Left renal pelvis (tissue), 4 donors: ENCODE measurements at regions not wholly inside any gene's neighbourhood (a gene's known extent, or its start where the extent isn't known, plus 50 kb on each side); places are given as distances from the start of the nearest gene placed in this dataset.

Experiments
- DNase-seq, 4 donors: peaks; one replicate each; pipeline ENCODE4 v3.0.0-alpha.2; 2013; ENCODE audit warnings: low read depth in 4 of 4, low spot score in 3 of 4

DNA sequence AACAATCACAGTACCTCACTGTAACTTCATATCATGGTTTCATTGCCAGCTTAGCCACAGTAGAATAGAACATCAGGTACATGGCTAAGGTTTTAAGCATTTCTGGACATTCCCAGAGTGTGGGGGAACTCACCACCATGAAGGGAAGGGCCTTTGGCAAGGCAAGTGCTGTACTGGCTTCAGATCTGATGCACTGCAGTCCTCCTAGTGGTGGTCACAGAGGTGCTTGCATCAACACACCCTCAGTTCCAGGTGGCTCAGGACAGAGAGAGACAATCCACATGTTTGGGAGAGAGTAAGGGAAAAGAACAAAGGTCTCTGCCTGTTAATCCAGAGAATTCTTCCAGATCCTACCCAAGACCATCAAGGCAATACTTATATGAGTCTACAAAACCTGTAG lies 528.4 kb upstream of the RGS18 start:
- no peak for DNase-seq

DNA sequence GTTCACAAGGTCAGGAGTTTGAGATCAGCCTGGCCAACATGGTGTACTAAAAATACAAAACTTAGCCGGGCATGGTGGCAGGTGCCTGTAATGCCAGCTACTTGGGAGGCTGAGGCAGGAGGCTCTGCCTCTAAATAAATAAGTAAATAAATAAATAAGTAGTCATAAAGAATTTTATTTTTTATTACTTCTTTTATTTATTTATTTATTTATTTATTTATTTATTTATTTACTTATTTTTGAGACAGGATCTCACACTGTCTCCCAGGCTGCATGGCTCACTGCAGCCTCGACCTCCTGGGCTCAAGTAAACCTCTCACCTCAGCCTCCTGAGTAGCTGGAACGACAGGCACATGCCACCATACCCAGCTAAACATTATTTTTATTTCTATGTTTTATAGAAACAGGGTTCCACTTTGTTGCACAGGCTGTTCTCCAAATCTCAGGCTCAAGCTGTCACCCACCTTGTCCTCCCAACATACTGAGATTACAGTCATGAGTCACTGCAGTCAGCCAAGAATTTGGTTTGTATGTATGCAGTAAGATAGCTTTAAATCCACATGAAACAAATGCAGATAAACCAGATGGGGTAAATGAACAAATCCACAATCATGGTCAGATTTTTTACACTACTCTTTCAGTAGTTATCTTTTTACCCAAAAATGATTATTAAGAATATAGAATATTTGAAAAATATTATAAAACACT lies 523.3 kb upstream of the RGS18 start:
- no peak for DNase-seq

DNA sequence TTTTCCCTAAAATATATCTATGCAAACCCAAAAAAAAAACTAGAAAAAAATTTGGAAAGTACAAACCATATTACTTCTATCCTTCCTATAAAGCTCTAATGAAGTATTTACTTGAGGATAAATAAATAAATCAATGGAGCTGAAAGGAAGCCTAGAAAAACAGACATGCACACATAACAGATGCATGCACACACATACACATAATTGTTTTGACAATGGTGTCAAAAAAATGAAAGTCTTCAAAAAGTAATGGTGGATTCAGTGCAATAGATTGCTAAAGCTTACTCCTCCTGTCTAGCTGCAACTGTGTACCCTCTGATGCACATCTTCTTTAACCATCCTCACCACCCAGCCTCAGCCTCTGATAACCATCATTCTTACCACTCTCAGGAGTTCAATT lies 521.9 kb upstream of the RGS18 start:
- DNase-seq = no peak

DNA sequence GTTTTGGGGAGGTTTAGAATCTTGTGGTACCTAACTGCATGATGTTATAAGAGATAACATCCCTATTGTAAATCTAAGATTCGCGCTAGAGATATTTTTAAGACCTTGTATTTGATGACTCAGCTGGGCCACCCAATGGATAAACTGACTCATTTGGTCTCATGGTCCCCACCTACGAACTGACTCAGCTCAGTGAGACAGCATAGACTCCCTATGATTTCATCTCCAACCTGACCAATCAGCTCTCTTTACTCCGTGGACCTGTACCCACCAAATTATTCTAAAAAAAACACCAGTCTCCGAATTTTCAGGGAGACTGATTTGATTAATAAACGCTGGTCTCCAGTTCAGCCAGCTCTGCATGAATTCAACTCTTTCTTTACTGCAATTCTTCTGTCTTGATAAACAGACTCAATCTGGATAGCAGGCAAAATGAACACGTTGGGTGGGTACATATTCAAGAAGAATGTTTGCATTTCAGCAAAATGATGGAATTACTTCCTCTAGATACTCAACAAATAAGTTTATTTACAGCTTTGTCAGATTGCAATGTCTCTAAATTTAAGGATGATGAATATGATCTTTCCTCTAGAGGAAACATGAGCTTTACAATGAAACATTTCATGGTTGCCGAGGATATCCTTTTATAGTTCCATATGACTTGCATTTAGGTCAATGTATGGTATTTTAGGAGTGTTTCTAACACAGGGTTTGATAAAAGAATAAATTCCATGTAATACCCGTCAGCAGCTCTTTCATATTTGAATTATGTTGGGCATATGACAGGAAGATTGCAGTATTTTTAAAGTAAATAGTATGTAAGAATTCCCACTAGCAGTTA lies 516.6 kb upstream of the RGS18 start:
- DNase-seq = no peak

DNA sequence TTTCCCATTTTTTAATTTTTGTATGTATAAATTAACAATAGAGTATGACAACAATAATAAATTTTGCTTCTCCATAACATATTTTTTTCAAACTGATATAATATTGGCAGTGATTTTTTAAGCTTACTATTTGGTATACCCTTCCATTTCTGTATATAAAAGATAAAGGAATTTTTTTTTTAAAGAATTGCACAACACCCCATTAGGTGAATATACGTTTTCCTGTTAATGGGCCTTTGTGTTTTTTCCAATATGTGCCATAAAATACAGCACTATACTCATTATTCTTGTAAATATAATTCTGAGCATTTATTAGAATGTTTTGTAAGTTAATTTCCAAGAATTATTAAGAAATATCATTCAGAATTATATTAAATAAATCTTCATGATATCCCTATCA lies 515.2 kb upstream of the RGS18 start:
- DNase-seq = no peak

DNA sequence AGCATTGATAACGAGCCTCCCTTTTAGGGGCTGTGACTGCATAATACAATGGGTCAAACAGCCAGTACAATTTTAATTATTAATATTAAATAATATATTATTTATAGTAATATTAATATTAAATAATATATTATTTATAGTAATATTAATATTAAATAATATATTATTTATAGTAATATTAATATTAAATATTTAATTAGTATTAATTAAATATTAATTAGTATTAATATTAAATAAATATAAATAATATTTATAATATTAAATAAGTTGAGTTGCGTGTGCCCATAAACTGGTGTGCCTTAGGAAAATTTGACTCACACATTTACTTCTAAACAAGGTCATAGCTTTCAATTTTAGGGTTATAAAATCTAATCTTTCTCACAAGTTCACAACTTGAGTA lies 509.3 kb upstream of the RGS18 start:
- no peak for DNase-seq

DNA sequence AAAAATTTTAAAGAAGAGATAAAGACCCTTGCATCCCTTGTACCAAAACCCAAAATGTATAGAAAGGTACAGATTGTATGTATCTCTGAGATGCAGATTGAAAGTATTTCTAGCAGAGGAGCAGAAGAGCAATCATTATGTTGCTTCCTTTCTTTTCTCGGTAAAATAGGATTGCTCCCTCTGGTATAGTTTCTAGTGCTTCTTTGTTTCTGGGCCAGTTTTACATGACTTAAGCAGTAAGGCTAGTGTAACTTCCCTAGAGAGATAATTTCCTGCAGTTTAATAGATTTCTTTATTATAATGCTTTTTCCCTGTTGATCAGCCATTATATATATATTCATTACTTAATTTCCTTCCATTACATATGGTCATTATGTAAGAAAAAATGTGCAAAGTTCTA lies 496.2 kb upstream of the RGS18 start:
- no peak for DNase-seq

DNA sequence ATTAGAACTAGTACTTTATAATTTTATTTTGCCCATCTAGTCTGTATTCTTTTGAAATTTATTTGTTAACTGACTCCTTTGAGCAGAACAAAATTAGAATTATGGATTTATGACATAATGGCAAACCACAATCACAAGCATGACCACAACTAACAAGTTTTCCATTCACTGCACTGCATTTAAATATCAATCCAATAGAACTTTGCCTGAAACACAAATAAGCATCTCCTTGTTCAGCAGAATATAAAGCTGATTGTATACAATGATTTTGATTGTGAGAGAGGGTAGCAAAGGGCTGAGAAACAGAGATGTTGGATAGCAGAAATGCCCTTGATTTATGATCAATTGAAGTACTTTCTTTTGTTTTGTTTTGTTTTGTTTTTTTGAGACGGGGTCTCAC lies 495.5 kb upstream of the RGS18 start:
- no peak for DNase-seq

DNA sequence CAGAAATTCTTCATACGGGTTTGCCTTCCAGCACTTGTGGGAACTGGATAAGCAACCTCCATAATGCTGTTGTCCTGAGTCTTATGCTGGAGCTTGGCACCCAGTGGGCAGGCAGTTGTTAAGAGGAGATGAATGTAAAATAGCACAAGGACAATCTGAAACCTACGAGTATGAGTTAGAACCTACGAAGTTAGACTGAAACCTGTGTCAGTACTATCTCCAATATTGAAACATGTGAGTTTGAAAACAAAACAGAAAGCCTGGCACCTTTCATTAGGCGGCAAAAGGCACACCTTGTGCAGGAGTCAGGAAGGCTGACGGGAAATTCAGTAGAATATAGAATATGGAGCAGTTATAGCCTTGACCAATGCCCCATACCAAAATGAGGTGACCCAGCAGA lies 489.7 kb upstream of the RGS18 start:
- DNase-seq = no peak

DNA sequence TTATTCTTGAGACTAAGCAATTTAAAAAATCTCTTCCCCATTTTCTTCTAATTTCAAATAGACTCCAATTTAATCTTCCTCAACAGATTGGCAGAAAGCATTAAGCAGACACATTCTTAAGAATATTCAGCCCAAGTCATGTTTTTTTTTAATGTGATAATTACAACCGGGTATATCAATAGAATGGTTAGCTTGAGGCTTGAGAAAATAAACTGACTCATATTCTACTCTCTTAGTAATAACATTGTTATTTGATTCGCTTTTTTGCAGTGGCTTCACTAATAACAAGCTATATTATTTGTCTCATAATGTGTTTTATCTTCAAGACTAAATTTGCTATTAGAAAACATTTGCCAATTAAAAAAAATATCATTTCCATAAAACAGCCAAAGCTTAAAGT lies 488.6 kb upstream of the RGS18 start:
- no peak for DNase-seq

DNA sequence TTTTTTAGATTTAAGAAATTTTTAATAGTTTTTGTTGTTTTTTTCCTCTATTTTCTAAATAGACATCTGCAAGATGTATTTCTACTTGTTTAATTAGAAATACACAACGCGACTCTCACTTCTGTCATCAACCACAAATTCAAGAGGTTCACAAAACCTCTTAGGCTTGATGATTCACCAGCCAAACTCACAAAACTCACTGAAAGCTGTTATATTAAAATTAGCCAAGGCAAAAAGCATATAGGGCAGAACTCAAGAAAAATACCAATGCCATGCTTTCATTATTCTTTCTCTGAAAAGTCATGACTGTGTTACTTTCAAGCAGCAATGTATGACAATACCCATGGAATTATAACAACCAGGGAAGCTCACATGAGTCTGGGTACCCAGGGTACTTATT lies 487.0 kb upstream of the RGS18 start:
- no peak for DNase-seq

DNA sequence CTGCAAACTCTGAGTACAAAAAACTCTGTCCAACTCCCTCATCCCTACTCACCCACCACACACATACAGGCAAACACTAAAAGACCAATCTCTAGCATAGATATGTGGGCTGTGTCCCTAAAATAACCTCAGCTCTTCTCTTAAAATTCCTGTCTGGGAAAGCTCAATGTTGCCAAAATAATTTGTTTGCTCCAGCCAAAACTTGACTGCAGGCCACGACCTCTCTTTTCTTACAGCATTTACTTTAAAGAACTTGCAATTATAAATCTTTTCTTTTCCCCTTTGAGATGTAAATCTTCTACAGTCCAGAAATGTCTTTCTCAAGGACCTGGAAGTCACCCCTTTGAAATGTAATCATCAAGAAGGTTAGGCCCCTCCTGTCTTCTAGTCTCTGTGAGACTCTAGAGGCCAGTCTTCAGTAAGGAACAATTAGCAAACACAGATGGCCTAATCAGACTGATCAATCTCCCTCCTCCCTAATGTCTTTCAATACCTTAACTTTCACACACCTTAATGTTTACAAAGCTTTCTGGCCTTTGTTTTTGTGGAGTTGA lies 483.6 kb upstream of the RGS18 start:
- peak in 2 of 4 donors; percentile 8 to 25 for DNase-seq

DNA sequence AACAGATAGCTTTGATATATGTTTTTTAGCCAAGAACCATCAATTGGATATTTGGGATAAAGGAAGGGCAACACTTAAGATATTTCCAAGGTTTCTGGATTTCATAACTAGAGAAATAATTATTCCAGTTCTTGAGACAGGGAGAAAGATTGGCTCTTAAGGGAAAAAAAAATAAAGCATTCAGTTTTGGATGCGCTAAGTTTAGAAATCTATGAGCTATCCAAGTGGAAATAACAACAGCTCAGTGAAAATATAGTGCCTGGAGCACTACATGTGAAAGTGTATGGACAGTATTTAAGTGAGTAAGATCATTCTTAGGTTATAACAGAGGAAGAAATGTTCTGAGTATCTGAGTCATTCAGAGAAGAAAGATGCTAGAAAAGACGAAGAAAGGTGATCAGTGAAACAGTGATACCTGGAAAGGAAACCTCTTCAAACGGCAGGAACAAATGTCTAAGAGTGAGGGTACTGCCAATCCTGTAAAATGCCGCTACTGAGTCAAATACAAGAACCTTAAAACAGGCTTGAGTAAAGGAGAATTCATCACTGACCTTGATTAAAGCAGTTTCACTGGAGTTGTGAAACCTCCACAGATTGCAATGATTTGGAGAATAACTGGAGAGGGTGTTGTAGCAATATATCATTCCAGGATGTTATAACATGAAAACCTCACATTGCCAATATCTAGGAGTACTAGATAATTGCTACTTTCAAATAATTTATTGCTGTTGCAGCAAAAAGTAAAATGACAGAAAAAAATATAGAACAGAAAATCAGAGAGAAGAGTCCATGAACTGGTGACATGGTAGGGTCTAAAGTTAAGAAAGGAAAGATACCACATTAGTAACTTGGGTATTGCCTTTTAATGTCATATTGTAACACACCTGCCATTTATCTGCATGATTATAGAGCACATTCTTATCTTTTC lies 482.1 kb upstream of the RGS18 start:
- DNase-seq = no peak

DNA sequence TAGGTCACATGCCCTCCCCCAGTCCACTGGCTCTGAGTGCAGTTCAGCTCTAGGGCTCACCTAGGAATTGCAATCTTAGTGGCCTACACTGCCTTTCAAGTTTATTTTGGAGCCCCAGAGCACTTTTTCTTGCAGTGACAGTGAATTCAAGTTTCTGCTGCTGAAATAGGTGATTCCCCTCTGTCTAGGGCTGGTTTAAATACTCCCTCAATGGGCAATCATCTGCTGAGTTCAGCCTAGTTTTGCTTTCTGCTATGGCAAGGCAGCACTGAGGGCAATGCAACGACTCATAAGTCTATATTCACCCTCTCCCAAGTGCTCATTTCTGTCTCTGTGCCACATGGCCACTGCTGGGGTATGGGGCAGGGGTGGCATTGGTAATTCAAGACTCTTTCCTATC lies 472.6 kb upstream of the RGS18 start:
- no peak for DNase-seq

DNA sequence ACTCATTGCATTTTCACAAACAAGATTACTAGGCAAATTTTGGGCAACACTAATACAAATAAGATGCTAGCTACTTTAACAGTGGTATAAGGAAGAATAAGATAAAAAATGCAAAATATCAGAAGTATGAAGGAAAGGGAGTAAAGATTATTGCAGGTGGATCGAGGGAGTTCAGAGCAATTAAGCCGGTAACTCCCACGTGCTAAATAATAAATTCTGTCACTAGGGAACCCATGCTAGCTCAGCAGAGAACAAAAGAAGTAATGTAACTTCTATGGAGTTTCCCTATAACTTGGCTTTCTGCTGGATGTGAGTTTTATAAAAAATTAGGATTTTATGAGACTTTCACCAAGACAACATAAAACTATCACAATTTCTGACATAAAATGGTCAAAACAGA lies 470.5 kb upstream of the RGS18 start:
- no peak for DNase-seq

DNA sequence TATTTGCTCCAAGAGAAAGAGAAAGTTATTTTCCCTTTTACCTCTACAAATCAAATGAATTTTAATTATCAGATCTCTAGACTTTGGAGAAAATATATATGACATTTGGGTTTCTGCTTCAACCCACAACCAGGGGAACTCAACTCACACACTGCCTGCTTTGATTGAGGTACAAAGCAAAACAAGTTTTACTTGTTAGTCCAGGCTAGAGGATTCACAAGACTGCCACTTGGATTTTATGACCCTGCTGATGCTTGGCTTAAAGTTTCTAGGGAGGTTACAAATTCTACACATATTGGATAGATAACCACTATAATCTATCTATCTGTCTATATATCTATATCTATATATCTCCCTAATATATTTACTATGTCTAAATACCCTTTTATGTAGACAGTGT lies 467.3 kb upstream of the RGS18 start:
- DNase-seq = no peak

DNA sequence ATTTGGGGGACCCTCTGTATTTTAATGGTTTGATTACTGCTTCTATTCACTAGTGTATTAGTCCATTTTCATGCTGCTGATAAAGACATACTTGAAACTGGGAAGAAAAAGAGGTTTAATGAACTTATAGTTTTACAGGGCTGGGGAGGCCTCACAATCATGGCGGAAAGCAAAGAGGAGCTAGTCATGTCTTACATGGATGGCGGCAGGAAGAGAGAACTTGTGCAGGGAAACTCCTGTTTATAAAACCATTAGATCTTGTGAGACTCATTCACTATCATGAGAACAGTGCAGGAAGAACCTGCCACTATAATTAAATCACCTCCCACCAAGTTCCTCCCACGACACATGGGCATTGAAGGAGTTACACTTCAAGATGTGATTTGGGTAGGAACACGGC lies 464.5 kb upstream of the RGS18 start:
- no peak for DNase-seq

DNA sequence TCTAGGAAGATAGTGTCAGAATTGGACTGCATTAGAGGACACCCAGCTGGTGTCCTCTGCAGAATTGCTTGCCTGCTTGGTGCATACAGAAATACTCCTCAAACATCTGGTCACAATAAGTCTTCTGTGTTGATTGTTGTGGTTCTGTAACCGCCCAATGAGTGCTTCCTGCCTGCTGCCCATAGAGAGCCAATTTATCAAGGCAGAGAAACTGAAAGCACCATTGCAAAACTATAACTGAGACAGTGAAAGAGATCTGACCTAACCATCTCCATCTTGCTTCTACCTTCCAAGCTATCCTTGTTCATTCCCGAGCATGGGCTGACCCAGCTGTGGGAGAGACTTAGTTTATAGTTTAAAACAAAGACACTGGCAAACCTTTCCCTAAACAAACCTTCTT lies 462.4 kb upstream of the RGS18 start:
- DNase-seq = no peak

DNA sequence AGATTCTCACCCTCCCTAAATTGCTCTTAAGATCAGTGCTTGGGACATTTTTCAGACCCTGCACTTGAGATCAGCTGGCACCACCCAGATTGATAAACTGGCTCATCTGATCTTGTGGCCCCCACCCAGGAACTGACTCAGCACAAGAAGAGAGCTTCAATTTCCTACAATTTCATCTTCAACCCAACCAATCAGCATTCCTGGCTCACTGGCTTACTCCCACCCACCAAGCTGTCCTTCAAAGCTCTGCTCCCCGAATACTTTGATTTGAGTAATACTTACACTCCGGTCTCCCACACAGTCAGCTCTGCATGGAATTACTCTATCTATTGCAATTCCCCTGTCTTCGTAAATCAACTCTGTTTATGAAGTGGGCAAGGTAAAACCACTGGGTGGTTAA lies 461.9 kb upstream of the RGS18 start:
- no peak for DNase-seq

DNA sequence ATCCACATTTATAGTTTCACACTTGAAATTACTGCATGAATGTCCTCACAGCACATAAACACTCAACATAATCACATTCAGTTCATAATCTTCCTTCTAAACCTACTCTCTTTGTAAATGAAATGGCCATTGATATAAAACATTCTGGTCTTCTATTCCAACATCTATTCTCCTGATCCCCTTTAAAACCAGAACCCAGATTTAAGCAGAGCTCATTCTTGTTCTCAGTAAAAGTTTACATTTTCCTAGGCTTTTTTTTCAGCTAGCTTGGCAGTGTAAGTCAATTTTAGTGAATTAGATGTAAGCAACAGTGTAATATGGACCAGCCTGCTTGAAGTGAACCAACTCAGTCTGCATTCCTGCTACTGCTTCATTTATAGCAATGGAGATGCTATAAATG lies 460.7 kb upstream of the RGS18 start:
- no peak for DNase-seq

DNA sequence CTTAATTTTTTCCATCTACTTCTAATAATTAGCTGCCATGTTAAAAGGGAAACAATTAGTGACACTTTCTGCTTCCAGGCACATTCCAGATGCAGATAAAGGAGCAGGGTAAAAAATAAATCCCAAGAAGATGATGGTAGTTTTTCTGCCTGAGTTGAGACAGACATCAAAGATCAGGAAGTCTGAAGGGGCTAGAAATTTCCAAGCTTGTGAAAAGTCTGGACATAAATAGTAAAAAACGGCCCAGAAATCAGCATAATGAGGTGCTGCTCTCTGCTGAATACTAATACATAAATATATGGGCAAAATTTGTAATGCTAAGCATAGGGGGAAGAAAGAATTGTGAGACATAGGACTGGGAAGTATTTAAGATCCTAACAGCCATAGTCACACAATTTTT lies 460.0 kb upstream of the RGS18 start:
- DNase-seq = no peak
